Astrocyte of the cerebellum (primary cell): ENCODE measurements at regions not wholly inside any gene's neighbourhood (a gene's known extent, or its start where the extent isn't known, plus 50 kb on each side); places are given as distances from the start of the nearest gene placed in this dataset.

Experiments used
- DNase-seq: peaks from one replicate; pipeline ENCODE4 v3.0.0-alpha.2; 2011; ENCODE audit warnings: low read depth
- H3K4me3 ChIP-seq: 2 replicates; pipeline ENCODE4 v1.5.1; 2011; ENCODE audit warnings: mild to moderate bottlenecking, low read depth, low read length, moderate library complexity
- CTCF ChIP-seq: IDR thresholded peaks from 2 replicates; pipeline ENCODE4 v1.5.1; 2012; ENCODE audit warnings: low read length, low read depth, moderate library complexity, mild to moderate bottlenecking; ENCODE audit errors: missing control alignments
- in situ Hi-C: cut with HindIII; loops from 2 replicates; pipeline ENCODE4 v1.10.0; 2017; ENCODE audit warnings: low sequenced_read_pairs

- H3K4me3 ChIP-seq: no peak overlapping the region
- DNase-seq: no peak
- in situ Hi-C loops: no loop called here
- TF ChIP-seq CTCF: no peak
These were observed 1479.2 kb downstream of the UQCRFS1 start for GRCh38 chr19:27733551-27734266.

GRCh38 chr19:27729332-27729731 is 1483.6 kb downstream of the UQCRFS1 start:
- no peak for TF ChIP-seq CTCF
- in situ Hi-C loops: no loop called here
- DNase-seq: no peak

GRCh38 chr19:27722625-27723024 is 1490.3 kb downstream of the UQCRFS1 start:
- in situ Hi-C loops: no loop called here
- TF ChIP-seq CTCF: no peak
- no peak overlapping the region for H3K4me3 ChIP-seq
- DNase-seq: no peak

More at GRCh38 chr19:27729332-27729731, 1483.6 kb downstream of the UQCRFS1 start:
- no peak overlapping the region for H3K4me3 ChIP-seq

- no peak overlapping the region for H3K4me3 ChIP-seq
- in situ Hi-C loops: no loop called here
- no peak for DNase-seq
- no peak for TF ChIP-seq CTCF
These were observed 1492.8 kb downstream of the UQCRFS1 start for GRCh38 chr19:27720155-27720554.

GRCh38 chr19:27719034-27719433 is 1493.9 kb downstream of the UQCRFS1 start:
- no peak for DNase-seq
- H3K4me3 ChIP-seq: no peak overlapping the region
- in situ Hi-C loops: no loop called here
- no peak for TF ChIP-seq CTCF

- DNase-seq: no peak
- no peak overlapping the region for H3K4me3 ChIP-seq
- TF ChIP-seq CTCF: no peak
- in situ Hi-C loops: no loop called here
These were observed 1494.7 kb downstream of the UQCRFS1 start for GRCh38 chr19:27718234-27718633.

- TF ChIP-seq CTCF: no peak
- no peak overlapping the region for H3K4me3 ChIP-seq
- DNase-seq: no peak
- in situ Hi-C loops: no loop called here
These were observed 1495.1 kb downstream of the UQCRFS1 start for GRCh38 chr19:27717825-27718224.
